H1 (cell line): ENCODE measurements at regions not wholly inside any gene's neighbourhood (a gene's known extent, or its start where the extent isn't known, plus 50 kb on each side); places are given as distances from the start of the nearest gene placed in this dataset.

Experiments
- CTCF ChIA-PET: fragments of 300-600 bp; sonication (Branson Sonifier 250); formaldehyde crosslinking; loops from one replicate; lab custom pipeline; 2021; ENCODE audit not compliant: partially characterized antibody; lab: Charles Lee
- POLR2A ChIA-PET: fragments of 300-600 bp; sonication (Branson Sonifier 250); formaldehyde crosslinking; loops from one replicate; lab custom pipeline; 2021; ENCODE audit warnings: inconsistent platforms; ENCODE audit not compliant: partially characterized antibody; lab: Charles Lee
- DNase-seq, 2 experiments: peaks; one replicate each; pipeline versions ENCODE4 v3.0.0 to v3.0.0-alpha.2; 2010 to 2022; ENCODE audit warnings: low spot score in 2 of 2, low read depth in 1 of 2, mixed read lengths in 1 of 2
- FAIRE-seq: peaks from 2 replicates; lab custom pipeline; 2011; peaks lifted over from hg19 to GRCh38; lab: Jason Lieb, UNC
- H2AFZ ChIP-seq: 2 replicates; pipeline ENCODE4 v1.8.1; 2012; ENCODE audit warnings: low read length, inconsistent platforms
- H2AK5ac ChIP-seq: 2 replicates; pipeline ENCODE4 v1.6.1; 2013; ENCODE audit warnings: low read depth, low read length
- H2BK120ac ChIP-seq: replicated peaks from 2 replicates; pipeline ENCODE3; 2013; ENCODE audit warnings: low read depth, low read length, inconsistent platforms
- H2BK12ac ChIP-seq: 2 replicates; pipeline ENCODE4 v1.6.1; 2013; ENCODE audit warnings: low read depth, low read length
- H2BK15ac ChIP-seq: 2 replicates; pipeline ENCODE4 v1.6.1; 2013; ENCODE audit warnings: low read length
- H2BK20ac ChIP-seq: 2 replicates; pipeline ENCODE4 v1.6.1; 2013; ENCODE audit warnings: low read length
- H2BK5ac ChIP-seq: 2 replicates; pipeline ENCODE4 v1.6.1; 2013; ENCODE audit warnings: low read depth, low read length
- H3K14ac ChIP-seq: 2 replicates; pipeline ENCODE4 v1.6.1; 2013; ENCODE audit warnings: inconsistent platforms; ENCODE audit not compliant: insufficient read length
- H3K18ac ChIP-seq: 2 replicates; pipeline ENCODE4 v1.6.1; 2013; ENCODE audit warnings: low read length; ENCODE audit errors: extremely low read depth
- H3K23ac ChIP-seq: 2 replicates; pipeline ENCODE4 v1.6.1; 2013; ENCODE audit warnings: inconsistent platforms; ENCODE audit not compliant: insufficient read length
- H3K23me2 ChIP-seq: 2 replicates; pipeline ENCODE4 v1.6.1; 2013; ENCODE audit warnings: low read depth, low read length
- H3K27ac ChIP-seq: 2 replicates; pipeline ENCODE4 v1.6.1; 2011; ENCODE audit warnings: low read depth, low read length, inconsistent platforms
- H3K27me3 ChIP-seq, 4 experiments: replicated peaks in 1 of 4; 1 replicate in 1 of 4; 2 replicates in 3 of 4; pipeline versions ENCODE4 v1.6.1 to v1.8.1; 2011 to 2013; ENCODE audit warnings: low read length in 3 of 4, mild to moderate bottlenecking in 3 of 4, inconsistent platforms in 2 of 4, mixed read lengths in 2 of 4, moderate library complexity in 1 of 4; ENCODE audit not compliant: control insufficient read depth in 3 of 4, insufficient read depth in 3 of 4; ENCODE audit errors: extremely low read depth in 1 of 4
- H3K36me3 ChIP-seq, 4 experiments: 2 replicates each; pipeline versions ENCODE4 v1.6.1 to v1.8.1; 2011 to 2013; ENCODE audit warnings: mild to moderate bottlenecking in 4 of 4, low read length in 3 of 4, moderate library complexity in 2 of 4, control low read depth in 1 of 4, inconsistent platforms in 1 of 4; ENCODE audit not compliant: insufficient read depth in 4 of 4, control insufficient read depth in 2 of 4
- H3K4ac ChIP-seq: replicated peaks from 2 replicates; pipeline ENCODE3; 2013; ENCODE audit warnings: low read length, low read depth, mixed read lengths, inconsistent platforms; ENCODE audit not compliant: insufficient read length
- H3K4me1 ChIP-seq, 4 experiments: replicated peaks in 1 of 4; 1 replicate in 1 of 4; 2 replicates in 3 of 4; pipeline versions ENCODE4 v1.6.1 to v1.8.1; 2011 to 2013; ENCODE audit warnings: low read length in 3 of 4, inconsistent platforms in 2 of 4, mixed read lengths in 1 of 4; ENCODE audit not compliant: insufficient read depth in 4 of 4, control insufficient read depth in 3 of 4
- H3K4me2 ChIP-seq, 2 experiments: 2 replicates each; pipeline versions ENCODE4 v1.6.1 to v1.8.1; 2011 to 2013; ENCODE audit warnings: low read depth in 2 of 2, low read length in 2 of 2, control low read depth in 1 of 2, inconsistent platforms in 1 of 2, mild to moderate bottlenecking in 1 of 2; ENCODE audit not compliant: insufficient read depth in 1 of 2
- H3K4me3 ChIP-seq, 4 experiments: fragments of 200-600, 300-600 bp in 1 of 4; sonication (generic), shearing (Covaris generic), sonication (Bioruptor Twin) in 1 of 4; 2 replicates each; pipeline versions ENCODE4 v1.5.1 to v1.8.1; 2011 to 2016; ENCODE audit warnings: low read length in 4 of 4, low read depth in 3 of 4, control low read depth in 2 of 4, inconsistent platforms in 2 of 4, mild to moderate bottlenecking in 2 of 4, mixed read lengths in 1 of 4, moderate library complexity in 1 of 4; ENCODE audit not compliant: insufficient read depth in 2 of 4; ENCODE audit errors: extremely low read depth in 1 of 4
- H3K56ac ChIP-seq: replicated peaks from 2 replicates; pipeline ENCODE3; 2013; ENCODE audit warnings: low read depth, mild to moderate bottlenecking, mixed read lengths, low read length, inconsistent platforms; ENCODE audit not compliant: insufficient read length
- H3K79me1 ChIP-seq: 2 replicates; pipeline ENCODE4 v1.6.1; 2013; ENCODE audit warnings: low read depth, low read length, control low read depth
- H3K79me2 ChIP-seq, 2 experiments: 2 replicates each; pipeline versions ENCODE4 v1.6.1 to v1.8.1; 2012 to 2013; ENCODE audit warnings: low read length in 2 of 2, mild to moderate bottlenecking in 2 of 2, inconsistent platforms in 1 of 2; ENCODE audit not compliant: insufficient read depth in 2 of 2, control insufficient read depth in 1 of 2
- H3K9ac ChIP-seq, 4 experiments: replicated peaks in 1 of 4; 1 replicate in 1 of 4; 2 replicates in 3 of 4; pipeline versions ENCODE4 v1.6.1 to v1.8.1; 2011 to 2013; ENCODE audit warnings: low read depth in 3 of 4, low read length in 3 of 4, control low read depth in 2 of 4, mild to moderate bottlenecking in 2 of 4, moderate library complexity in 2 of 4, inconsistent platforms in 1 of 4; ENCODE audit errors: extremely low read depth in 1 of 4
- H3K9me3 ChIP-seq, 2 experiments: 2 replicates each; pipeline versions ENCODE4 v1.6.1 to v1.8.1; 2012 to 2013; ENCODE audit warnings: mild to moderate bottlenecking in 2 of 2, moderate library complexity in 2 of 2, control low read depth in 1 of 2, inconsistent platforms in 1 of 2, low read depth in 1 of 2, low read length in 1 of 2, mixed read lengths in 1 of 2; ENCODE audit not compliant: insufficient read depth in 2 of 2
- H4K20me1 ChIP-seq, 2 experiments: replicated peaks in 1 of 2; 2 replicates each; pipeline versions ENCODE3 to v1.8.1; 2011 to 2013; ENCODE audit warnings: inconsistent platforms in 2 of 2, low read length in 2 of 2, mild to moderate bottlenecking in 1 of 2; ENCODE audit not compliant: insufficient read depth in 2 of 2, control insufficient read depth in 1 of 2
- H4K5ac ChIP-seq: 2 replicates; pipeline ENCODE4 v1.6.1; 2013; ENCODE audit warnings: low read length, low read depth, mixed read lengths, inconsistent platforms; ENCODE audit not compliant: insufficient read length
- H4K8ac ChIP-seq: 2 replicates; pipeline ENCODE4 v1.8.0; 2013; ENCODE audit warnings: mild to moderate bottlenecking, moderate library complexity, low read length, inconsistent platforms; ENCODE audit not compliant: insufficient read depth; ENCODE audit errors: extremely low read depth
- H4K91ac ChIP-seq: replicated peaks from 2 replicates; pipeline ENCODE3; 2013; ENCODE audit warnings: low read length, mixed read lengths, inconsistent platforms; ENCODE audit not compliant: insufficient read length
- ATF3 ChIP-seq: IDR thresholded peaks from 2 replicates; pipeline ENCODE4 v1.6.1; 2011; ENCODE audit warnings: low read depth, mild to moderate bottlenecking, low read length; ENCODE audit not compliant: insufficient read depth
- FOSL1 ChIP-seq: IDR thresholded peaks from 2 replicates; pipeline ENCODE4 v1.6.1; 2011; ENCODE audit warnings: mild to moderate bottlenecking, low read depth, low read length, moderate library complexity; ENCODE audit not compliant: insufficient read depth
- JUN ChIP-seq: IDR thresholded peaks from 2 replicates; pipeline ENCODE4 v1.6.1; 2011; ENCODE audit warnings: low read depth, mild to moderate bottlenecking, improper control_type of control experiment, low read length
- RXRA ChIP-seq: IDR thresholded peaks from 2 replicates; pipeline ENCODE4 v1.6.1; 2011; ENCODE audit warnings: low read depth, mild to moderate bottlenecking, low read length, moderate library complexity; ENCODE audit not compliant: insufficient read depth
- SIN3A ChIP-seq, 2 experiments: IDR thresholded peaks in 1 of 2; conservative IDR thresholded peaks in 1 of 2; 2 replicates each; pipeline ENCODE4 v1.6.1; 2011 to 2012; ENCODE audit warnings: low read length in 2 of 2, improper control_type of control experiment in 1 of 2, low read depth in 1 of 2, mild to moderate bottlenecking in 1 of 2
- SUZ12 ChIP-seq: fragments of 200-600 bp; sonication (generic); IDR thresholded peaks from 2 replicates; pipeline ENCODE4 v1.6.1; 2012; ENCODE audit warnings: mild to moderate bottlenecking, inconsistent platforms, low read length, moderate library complexity, mixed read lengths
- TEAD4 ChIP-seq: IDR thresholded peaks from 2 replicates; pipeline ENCODE4 v1.6.1; 2012; ENCODE audit warnings: low read depth, low read length, inconsistent platforms, mixed read lengths
- WGBS, 2 experiments: shearing (Covaris generic) in 1 of 2; methylation state at CpG; one replicate each; pipeline versions ENCODE4 v1.1.6 to v1.1.7; 2013 to 2015; ENCODE audit warnings: low lambda C conversion rate in 2 of 2, mixed read lengths in 2 of 2, inconsistent platforms in 1 of 2, low coverage in 1 of 2, missing lambda C conversion rate in 1 of 2; ENCODE audit not compliant: insufficient replicate concordance in 2 of 2, insufficient coverage in 1 of 2, insufficient read length in 1 of 2; ENCODE audit errors: extremely low coverage in 1 of 2, missing lambda C conversion rate in 1 of 2; 5-methylcytosine and 5-hydroxymethylcytosine counted together
- TF ChIP-seq, protein P1 (sequence below): IDR thresholded peaks from 2 replicates; pipeline ENCODE4 v1.6.1; 2012; ENCODE audit warnings: inconsistent platforms
- TF ChIP-seq, protein P2 (sequence below), 3 experiments: IDR thresholded peaks; 1 replicate in 2 of 3; 2 replicates in 1 of 3; pipeline versions ENCODE4 v1.5.1 to v1.6.1; 2011; ENCODE audit warnings: low read length in 3 of 3, mild to moderate bottlenecking in 3 of 3, inconsistent platforms in 2 of 3, low read depth in 1 of 3, moderate library complexity in 1 of 3; ENCODE audit not compliant: insufficient read depth in 1 of 3; ENCODE audit errors: control extremely low read depth in 1 of 3

- no peak for FAIRE-seq
- H4K91ac ChIP-seq: no peak overlapping the region
- H4K5ac ChIP-seq: no peak overlapping the region
- H3K4me1 ChIP-seq: peaks cover 0 to 9% (median 5%) of the 10 kb centered on the region in 4 experiments; a peak in 4 of 7 replicates
- no peak overlapping the region for H3K18ac ChIP-seq
- no peak overlapping the region for H2AFZ ChIP-seq
- H3K79me2 ChIP-seq: 0 out of 4 replicates have a peak, but pooled peaks cover 0 to 7% of the 10 kb centered on the region in 2 experiments
- no peak overlapping the region for H3K27ac ChIP-seq
- H3K14ac ChIP-seq: no peak overlapping the region
- peaks cover 0 to 9% of the 10 kb centered on the region in 2 experiments for H4K20me1 ChIP-seq
- H2AK5ac ChIP-seq: no peak overlapping the region
- ChIA-PET CTCF (interaction anchor here (0.6 to 2.0 kb wide), 8 partner anchors 9 to 714 kb away, joined by 3 to 11 read pairs (median 3); no protein-coding TSS in a partner anchor), POLR2A (interaction anchor here (0.6 to 1.2 kb wide), 2 partner anchors 16 to 73 kb away, joined by 3 read pairs; no protein-coding TSS in a partner anchor)
- peaks cover 0 to 4% of the 10 kb centered on the region in 2 experiments; a peak in 2 of 4 replicates for H3K9me3 ChIP-seq
- no peak overlapping the region for H3K9ac ChIP-seq
- H2BK12ac ChIP-seq: no peak overlapping the region
- 86% methylated on average over 10 of the region's 10 CpGs; no CpG with 5 or more reads in 1 of the 2 experiments for WGBS, 2 experiments
- H2BK15ac ChIP-seq: no peak overlapping the region
- H3K23ac ChIP-seq: no peak overlapping the region
- no peak overlapping the region for H4K8ac ChIP-seq
- no peak overlapping the region for H3K56ac ChIP-seq
- H3K79me1 ChIP-seq: peaks cover 4% of the 10 kb centered on the region; the same call in 1 of the 2 replicates
- H3K4ac ChIP-seq: no peak overlapping the region
- DNase-seq: no peak
- H2BK120ac ChIP-seq: no peak overlapping the region
- no peaks in the 10 kb centered on the region for H3K36me3 ChIP-seq
- H2BK5ac ChIP-seq: no peak overlapping the region
- no peaks in the 10 kb centered on the region for H3K27me3 ChIP-seq
- no peak overlapping the region for H2BK20ac ChIP-seq
- H3K23me2 ChIP-seq: peaks cover 7% of the 10 kb centered on the region; the same call in 1 of the 2 replicates
- H3K4me3 ChIP-seq: no peak overlapping the region
- H3K4me2 ChIP-seq: no peak overlapping the region
- TF ChIP-seq RXRA (no peak), FOSL1 (no peak), ATF3 (no peak), JUN (no peak), SUZ12 (no peak), SIN3A (conservative IDR thresholded peaks at IDR 0.05 in 1 of 2, IDR thresholded peaks at IDR 0.05 in 1 of 2; ENCODE audit: low read depth in 1 of 2, low read length in 2 of 2) (no peak), TEAD4 (no peak)
- TF ChIP-seq, protein P1, sequence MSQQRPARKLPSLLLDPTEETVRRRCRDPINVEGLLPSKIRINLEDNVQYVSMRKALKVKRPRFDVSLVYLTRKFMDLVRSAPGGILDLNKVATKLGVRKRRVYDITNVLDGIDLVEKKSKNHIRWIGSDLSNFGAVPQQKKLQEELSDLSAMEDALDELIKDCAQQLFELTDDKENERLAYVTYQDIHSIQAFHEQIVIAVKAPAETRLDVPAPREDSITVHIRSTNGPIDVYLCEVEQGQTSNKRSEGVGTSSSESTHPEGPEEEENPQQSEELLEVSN: no peak
- TF ChIP-seq, protein P2, sequence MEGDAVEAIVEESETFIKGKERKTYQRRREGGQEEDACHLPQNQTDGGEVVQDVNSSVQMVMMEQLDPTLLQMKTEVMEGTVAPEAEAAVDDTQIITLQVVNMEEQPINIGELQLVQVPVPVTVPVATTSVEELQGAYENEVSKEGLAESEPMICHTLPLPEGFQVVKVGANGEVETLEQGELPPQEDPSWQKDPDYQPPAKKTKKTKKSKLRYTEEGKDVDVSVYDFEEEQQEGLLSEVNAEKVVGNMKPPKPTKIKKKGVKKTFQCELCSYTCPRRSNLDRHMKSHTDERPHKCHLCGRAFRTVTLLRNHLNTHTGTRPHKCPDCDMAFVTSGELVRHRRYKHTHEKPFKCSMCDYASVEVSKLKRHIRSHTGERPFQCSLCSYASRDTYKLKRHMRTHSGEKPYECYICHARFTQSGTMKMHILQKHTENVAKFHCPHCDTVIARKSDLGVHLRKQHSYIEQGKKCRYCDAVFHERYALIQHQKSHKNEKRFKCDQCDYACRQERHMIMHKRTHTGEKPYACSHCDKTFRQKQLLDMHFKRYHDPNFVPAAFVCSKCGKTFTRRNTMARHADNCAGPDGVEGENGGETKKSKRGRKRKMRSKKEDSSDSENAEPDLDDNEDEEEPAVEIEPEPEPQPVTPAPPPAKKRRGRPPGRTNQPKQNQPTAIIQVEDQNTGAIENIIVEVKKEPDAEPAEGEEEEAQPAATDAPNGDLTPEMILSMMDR (IDR thresholded peaks at IDR 0.05; ENCODE audit: control extremely low read depth in 1 of 3, insufficient read depth in 1 of 3, low read depth in 1 of 3, low read length in 3 of 3): no peak
These were observed 307.6 kb downstream of the CTTN start for GRCh38 chr11:70705930-70706329.
